GM19455 (cell line): ENCODE measurements at regions not wholly inside any gene's neighbourhood (a gene's known extent, or its start where the extent isn't known, plus 50 kb on each side); places are given as distances from the start of the nearest gene placed in this dataset.
"Not testable (repeated sequence)": the region's sequence is repeated elsewhere in the genome, so short reads cannot be mapped to it uniquely, and the experiment has no call there.

Source experiments
- ATAC-seq: cut with Tn5 transposase; IDR thresholded peaks from one replicate; pipeline ENCODE4 v1.9.1; 2021; ENCODE audit not compliant: unreplicated experiment

DNA sequence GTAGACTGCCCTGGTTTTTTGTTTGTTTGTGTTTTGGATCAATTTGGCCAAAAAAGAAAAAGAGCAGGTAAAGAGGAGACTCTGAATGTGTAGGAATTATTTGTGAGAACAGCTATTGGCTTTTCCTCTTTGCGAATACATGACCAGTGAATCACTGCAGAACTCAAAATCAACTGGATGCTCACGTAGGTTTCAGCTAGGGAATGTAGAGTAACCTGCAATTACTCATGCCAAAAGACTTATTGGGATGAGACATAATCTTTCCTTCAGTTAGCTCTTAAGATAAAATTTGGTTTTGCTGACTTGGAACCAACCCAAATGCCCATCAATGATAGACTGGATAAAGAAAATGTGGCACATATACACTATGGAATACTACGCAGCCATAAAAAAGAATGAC is 348.0 kb downstream of the NPR3 start:
- ATAC-seq: no peak

DNA sequence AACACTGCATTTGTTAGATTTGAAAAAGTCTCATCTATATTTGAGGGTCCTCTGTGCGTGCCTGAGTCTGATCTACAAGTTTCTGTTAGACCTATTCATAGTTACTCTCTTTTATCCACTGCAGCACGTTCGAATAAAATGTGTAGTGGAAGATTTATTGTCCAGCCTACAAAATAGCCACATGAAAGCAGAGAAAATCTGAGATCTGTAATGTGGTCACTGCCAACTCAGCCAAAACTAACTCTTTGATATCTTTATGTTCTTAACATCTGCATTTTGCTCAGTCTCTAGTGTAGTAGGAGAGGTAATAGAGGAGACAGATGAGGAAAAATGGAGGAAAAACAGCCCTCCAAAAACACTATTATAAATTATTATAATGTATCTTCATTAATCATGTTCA is 354.0 kb downstream of the NPR3 start:
- no peak for ATAC-seq

DNA sequence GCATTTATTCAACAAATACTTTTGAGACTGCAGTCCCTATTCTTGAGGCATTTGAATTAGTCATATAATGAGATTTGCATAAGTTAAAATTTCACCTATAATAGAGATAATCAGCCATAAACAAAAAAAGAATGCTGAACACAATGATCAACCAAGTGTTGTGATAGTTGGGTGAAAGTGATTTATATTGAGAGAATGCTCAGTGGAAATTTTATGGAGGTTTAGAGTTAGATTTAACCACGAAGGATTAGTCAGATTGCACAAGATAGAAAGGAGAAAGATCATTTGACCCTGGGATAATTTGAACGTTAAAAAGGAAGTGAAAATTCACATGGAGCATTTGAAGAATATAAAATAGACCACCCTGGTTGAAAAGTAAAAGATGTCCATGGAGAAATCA is 356.2 kb downstream of the NPR3 start:
- no peak for ATAC-seq

DNA sequence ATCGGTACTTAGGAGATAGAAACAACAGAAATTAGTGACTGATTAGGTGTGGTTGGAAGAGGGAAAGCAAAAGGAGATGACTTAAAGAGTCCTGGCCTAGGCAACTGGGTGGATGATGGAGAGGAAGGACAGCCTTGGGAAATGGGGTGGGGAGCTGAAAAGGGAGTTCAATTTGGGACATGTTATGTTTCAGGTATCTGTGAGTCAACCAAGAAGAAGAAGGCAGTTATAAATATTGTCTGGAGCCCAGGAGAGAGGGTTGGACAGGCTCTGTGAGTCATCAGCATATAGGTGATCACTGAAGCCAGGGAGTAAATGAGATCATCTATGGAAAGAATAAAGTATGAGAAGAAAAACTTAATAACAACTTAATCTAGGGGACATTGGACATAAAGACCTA is 357.7 kb downstream of the NPR3 start:
- ATAC-seq: no peak

DNA sequence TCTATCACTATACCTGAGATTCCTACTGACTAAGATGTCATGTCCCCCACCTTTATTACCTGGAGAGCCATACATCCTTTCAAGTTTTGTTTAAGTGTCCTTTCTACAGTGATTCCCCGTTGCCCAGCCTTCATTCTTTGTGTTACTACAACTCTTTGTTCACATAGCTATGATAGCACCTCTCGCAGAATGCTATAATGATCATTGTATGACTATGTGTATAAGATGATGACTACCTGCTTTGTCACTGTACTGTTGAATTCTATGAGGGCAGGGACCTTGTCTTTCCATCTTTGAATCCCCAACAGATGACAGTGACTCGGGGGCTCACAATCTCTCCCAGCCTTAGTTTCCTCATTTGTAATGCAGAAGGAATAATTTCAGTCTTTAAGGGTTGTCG is 361.2 kb downstream of the NPR3 start:
- ATAC-seq: no peak

DNA sequence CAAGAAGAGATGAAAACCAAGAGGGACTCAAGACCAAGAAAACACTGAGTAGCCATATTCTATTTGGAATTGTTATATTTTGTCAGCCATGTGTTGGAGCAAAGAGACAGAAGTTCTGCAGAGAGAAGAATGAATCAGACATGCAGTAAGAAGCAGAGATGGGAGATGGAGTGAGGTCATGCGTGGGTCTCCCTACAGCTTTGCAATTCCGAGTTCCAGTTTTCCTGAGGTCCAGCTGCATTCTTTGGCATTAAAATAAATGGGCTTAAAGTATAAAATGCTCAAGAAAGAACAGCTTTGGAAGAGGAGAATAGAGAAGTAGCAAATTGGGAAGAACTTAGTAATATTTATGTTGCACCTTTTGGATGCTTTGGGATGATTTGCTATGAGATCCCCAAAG is 361.6 kb downstream of the NPR3 start:
- no peak for ATAC-seq

DNA sequence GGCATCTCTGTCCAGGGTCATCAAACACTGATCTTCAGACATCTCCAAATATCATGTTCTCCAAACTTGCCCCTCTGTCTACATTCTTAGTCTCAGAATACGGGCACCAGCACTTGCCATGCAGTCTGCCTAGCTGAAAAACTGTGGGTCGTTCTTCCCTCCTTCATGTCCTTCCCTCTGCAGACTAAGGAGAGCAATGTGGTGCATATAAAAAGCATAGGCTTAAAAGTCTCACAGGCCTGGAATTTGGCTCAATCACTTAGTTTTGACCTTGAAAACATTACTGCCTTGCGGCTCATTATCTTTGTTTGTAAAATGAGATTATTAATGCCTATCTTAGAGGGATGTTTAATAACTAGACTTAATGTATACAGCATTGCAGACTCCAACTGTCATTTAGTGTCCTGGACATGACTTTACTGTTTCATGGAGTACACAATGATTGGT is 362.8 kb downstream of the NPR3 start:
- ATAC-seq: no peak

DNA sequence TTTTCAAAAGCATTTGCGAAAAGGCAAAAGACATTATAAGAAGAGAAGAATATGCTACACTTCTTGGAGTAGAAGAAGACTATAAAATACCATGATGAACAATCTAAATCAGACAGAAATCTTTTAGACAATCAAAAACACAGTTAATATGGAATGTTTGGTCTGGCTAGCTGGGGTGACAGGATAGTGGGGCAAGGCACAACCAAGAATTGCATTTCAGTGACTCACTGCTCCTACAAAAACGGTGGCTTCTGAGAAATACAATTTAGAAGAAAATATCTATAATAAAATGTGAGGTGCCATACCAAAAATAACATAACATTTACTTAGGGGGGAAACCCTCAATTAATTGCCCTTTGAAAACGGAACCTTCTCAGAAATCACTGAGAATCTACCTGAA is 363.4 kb downstream of the NPR3 start:
- no peak for ATAC-seq

DNA sequence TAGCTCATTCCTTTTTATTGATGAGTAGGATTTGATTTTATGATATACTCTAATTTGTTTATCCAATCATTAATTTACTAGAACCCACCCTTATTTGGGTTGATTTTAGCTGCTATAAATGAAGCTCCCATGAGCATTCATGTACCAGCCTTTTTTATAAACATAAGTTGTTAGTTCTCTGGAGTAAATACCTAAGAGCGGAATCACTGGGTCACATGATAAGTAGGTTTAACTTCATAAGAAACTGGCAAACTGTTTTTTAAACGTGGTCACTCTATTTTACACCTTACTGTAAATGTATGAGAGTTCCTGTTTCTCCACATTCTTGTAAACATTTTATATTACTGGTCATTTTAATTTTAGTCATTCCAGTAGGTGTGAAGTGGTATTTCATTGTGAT is 364.6 kb downstream of the NPR3 start:
- ATAC-seq: no peak

DNA sequence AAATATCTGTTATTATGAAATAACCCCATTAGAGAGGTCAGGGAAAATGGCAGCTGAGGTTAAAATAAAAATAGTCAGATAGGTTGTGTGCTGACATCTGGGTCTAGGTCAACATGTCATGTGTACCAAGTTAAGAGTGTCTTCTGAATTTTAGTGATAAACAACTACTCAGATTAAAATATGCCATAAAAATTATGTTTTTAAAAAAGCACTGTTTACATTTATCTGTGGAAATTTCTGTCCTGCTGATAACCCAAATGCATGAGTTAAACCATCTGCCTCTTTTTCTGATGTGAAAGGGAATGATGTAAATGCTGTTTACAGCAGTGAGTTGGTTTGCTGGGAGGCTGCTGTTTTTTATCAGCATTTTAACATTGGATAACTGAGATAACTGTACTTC is 361.2 kb upstream of the TARS1 start:
- no peak for ATAC-seq

DNA sequence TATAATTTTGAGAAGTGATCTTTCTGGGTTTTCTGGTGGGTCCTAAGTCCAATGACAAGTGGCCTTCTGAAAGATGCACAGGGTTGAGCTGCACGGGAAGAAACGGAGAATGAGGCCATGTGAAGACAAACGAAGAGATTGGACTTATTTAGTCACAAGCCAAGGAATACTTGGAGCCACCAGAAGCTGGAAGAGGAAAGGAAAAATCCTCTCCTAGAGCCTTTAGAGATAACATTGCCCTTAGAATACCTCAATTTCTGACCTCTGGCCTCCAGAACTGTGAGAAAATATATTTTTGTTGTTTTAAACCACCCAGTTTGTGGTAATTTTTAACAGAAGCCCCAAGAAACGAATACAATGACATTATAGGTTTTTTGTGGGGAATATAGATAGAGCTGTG is 360.5 kb upstream of the TARS1 start:
- no peak for ATAC-seq

DNA sequence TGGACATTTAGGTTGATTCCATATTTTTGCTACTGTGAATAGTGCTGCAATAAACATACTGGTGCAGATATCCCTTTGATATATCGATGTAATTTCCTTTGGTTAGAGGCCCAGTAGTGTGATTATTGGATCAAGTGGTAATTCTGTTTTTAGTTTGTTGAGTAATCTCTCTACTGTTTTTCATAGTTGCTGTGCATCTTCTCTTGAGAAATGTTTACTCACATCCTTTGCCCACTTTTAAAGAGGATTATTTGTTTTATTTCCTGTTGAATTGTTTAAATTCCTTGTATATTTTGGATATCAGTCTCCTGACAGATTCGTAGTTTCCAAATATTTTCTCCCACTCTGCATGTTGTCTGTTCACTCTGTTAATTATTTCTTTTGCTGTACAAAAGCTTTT is 352.6 kb upstream of the TARS1 start:
- ATAC-seq: no peak

DNA sequence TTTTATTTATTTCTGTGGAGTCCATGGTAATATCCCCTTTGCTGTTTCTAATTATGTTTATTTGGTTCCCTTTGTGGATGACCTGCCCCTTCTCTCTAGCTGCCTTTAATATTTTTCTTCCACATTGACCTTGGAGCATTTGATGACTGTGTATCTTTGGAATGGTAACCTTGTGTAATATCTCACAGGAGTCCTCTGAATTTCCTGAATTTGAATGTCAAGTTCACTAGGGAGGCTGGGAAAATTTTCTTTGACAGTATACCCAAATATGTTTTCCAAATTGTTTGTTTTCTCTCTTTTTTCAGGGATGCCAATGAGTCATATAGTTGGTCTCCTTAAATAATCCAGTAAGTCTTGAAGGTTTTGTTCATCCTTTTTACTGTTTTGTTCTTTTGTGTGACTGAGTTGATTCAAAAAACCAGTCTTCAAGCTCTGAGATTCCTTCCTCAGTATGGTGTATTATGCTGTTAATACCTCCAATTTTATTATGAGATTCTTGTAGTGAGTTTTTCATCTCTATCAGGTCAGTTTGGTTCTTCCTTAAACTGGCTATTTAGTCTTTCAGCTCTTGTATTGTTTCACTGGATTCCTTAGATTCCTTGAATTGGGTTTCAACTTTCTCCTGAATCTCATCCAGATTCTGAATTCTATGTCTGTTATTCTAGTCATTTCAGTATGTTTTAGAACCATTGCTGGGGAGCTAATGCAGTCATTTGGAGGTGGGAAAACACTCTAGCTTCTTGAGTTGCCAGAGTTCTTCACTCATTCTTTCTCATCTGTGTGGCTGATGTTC is 349.0 kb upstream of the TARS1 start:
- no peak for ATAC-seq

DNA sequence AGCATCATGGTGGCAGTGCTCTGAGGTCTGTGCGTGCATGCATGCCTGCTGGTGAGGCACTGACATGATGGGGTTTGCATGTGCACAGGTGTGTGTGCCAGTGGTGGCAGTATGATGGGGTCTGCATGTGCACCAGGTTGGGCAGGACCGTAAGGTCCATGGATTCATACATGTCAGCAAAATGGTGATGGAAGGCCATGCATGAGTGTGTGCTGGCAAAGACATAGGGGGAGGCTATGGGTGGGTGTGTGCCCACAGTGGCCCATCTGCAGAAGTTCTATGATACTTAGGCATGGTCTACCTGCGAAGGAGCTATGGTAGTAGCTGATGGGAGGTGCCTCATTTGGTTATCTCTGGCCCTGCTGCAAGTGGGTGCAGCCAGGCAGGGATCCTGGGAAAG is 348.0 kb upstream of the TARS1 start:
- no peak for ATAC-seq

DNA sequence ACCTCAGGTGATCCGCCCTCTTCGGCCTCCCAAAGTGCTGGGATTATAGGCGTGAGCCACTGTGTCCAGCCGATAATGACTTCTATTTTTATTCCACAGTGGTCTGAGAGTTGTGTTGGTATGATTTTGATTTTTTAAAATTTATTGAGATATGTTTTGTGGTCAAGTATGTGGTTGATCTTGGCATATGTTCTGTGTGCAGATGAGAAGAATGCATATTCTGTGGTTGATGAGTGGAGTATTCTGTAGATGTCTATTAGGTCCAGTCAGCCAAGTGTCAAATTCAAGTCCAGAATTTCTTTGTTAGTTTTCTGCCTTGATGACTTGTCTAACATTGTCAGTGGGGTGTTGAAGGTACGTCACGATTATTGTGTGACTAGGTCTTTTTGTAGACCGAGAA is 338.2 kb upstream of the TARS1 start:
- ATAC-seq: no peak

DNA sequence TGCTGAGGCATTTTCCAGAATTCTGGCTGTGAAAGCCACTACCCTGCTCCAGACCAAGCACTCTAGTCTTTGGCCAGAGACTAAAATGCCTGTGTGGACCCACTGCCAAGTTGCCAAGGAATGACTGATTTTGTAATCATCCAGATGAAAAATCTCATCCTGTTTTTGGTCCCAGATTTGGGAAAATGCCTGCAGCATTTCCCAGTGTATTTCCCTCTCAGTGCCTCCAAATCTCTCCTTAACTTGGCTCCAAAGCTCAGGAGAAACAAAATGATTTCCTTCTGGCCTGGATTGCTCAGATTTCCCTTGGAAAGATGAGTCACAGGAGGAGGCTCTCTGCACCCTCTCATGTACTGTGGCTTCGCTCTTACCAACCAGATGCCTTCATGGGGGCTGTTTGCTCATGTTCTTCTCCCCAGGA is 335.2 kb upstream of the TARS1 start:
- ATAC-seq: no peak

DNA sequence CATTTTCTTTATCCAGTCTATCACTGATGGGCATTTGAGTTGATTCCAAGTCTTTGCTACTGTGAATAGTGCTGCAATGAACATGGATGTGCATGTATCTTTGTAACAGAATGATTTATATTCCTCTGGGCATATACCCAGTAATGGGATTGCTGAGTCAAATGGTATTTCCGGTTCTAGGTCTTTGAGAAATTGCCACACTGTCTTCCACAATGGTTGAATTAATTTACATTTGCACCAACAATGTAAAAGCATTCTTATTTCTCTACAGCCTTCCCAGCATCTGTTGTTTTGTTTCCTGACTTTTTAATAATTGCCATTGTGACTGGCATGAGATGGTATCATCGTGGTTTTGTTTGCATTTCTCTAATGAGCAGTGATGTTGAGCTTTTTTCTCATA is 330.3 kb upstream of the TARS1 start:
- not testable (repeated sequence) for ATAC-seq

DNA sequence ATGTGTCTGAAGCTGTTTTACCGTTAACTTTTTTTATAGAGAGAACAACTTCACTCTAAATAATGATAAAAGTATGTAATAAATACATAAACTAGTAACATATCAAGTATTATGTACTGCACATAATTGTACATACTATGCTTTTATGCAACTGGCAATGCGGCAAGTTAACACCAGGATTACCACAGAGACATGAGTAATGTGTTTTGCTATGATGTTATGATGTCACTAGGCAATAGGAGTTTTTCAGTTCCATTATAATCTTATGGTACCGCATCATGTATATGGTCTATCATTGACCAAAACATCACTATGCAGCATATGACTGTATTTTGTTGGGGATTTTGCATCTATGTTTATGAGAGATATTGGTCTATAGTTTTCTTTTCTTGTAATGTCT is 326.4 kb upstream of the TARS1 start:
- no peak for ATAC-seq

DNA sequence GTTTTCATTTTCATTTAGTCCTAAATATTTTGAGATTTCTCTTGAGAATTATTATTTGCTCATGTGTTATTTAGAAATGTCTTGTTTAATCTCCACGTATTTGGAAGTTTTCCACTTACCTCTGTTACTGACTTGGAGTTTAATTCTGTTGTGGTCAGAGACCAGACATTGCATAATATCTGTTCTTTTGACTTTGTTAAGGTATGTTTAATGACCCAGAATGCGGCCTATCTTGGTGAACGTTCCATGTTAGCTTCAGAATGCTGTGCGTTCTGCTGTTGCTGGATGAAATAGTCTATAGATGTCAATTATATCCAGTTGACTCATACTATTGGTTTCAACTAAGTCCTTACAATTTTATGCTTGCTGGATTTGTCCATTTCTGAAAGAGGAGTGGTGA is 325.3 kb upstream of the TARS1 start:
- no peak for ATAC-seq

DNA sequence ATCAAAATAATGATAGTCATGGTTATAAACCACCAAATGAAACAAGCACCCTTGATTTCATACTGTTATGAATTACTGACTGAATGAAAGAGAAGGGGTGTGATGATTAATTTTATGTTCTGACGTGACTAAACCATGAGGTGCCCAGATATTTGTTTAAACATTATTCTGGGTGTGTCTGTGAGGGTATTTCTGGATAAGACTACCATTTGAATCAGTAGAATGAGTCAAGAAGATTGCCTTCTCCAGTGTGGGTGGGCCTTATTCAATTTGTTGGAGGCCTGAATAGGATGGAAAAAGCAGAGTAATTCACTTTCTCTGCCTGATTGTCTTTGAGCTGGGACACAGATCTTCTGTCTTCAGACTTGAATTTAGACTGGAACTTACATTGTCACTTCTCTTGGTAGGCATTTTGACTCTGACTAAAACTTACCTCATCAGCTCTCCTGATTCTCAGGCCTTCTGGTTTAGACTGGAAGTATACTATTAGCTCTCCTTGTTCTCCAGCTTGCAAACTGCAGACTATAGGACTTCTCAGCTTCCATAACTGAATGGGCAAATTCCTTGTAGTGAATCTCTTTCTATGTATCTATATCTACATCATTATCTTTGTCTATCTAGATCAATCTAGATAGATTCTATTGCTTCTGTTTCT is 321.9 kb upstream of the TARS1 start:
- ATAC-seq: no peak

DNA sequence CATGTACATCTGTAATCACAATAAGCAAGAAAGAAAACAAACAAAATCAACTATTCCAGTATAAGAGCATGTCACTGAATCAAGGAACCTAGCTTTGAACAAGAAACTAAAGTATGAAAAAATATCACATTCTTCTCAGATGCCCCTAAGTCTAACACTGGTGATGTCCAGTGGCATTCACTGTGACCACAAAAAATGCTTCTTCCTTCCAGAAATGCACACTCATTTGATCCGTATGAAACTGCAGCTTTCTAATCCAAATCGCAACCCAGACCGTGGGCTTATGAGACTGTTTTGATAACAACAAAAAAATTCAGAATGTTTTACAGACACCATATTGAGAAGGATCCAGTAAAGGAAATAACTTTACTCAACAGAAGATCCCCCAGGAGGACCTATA is 320.1 kb upstream of the TARS1 start:
- no peak for ATAC-seq

DNA sequence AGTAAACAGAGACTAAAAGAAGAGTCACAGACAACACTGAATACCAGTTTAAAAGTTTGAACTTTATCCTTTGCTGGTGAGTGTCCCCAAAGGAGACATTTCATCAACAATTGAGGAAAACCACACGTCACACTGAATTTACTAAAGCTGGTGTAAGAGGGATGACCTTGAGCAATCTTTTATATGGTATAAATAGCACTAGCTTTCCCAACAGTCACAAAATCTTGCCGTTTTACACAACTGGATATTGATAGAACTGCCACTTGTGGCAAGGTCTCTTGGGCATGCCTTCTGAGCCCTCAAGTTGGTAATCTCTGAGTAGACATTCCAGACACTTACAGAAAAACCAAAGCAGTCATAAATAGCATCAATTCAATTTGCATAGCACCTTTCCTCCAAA is 311.5 kb upstream of the TARS1 start:
- no peak for ATAC-seq

DNA sequence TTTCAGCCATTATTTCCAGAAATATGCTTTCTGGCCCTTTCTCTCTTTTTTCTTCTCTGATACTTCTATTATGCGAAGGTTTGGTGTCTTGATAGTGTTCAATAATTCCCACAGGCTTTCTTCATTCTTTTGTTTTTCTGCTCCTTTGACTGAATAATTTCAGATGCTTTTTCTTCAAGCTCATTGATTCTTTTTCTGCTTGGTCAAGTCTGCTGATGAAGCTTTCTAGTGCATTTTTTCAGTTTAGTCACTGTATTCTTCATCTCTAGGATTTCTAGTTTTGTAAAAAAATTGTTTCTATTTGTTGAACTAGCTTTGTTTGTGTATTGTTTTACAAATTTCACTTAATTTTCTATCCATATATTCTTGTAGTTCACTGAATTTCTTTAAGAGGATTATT is 304.0 kb upstream of the TARS1 start:
- no peak for ATAC-seq
